Memory B cell (primary cell): ENCODE measurements at regions not wholly inside any gene's neighbourhood (a gene's known extent, or its start where the extent isn't known, plus 50 kb on each side); places are given as distances from the start of the nearest gene placed in this dataset.

Source experiments
- ATAC-seq: fragments of 150-1000 bp; cut with Tn5 transposase; 2 replicates; pipeline ENCODE4 v1.10.0; 2021; ENCODE audit warnings: low read depth, mild to moderate bottlenecking, moderate library complexity
- DNase-seq, 2 donors: peaks; one replicate each; pipeline ENCODE4 v3.0.0; 2022; ENCODE audit warnings: low spot score in 2 of 2
- H3K27ac Mint-ChIP-seq: one replicate; pipeline ENCODE4 v1.8.0; 2022; ENCODE audit warnings: mild to moderate bottlenecking, moderate library complexity, mixed read lengths
- H3K27me3 Mint-ChIP-seq: one replicate; pipeline ENCODE4 v1.8.0; 2022; ENCODE audit warnings: mixed read lengths
- H3K36me3 Mint-ChIP-seq: one replicate; pipeline ENCODE4 v1.8.0; 2022; ENCODE audit warnings: mild to moderate bottlenecking, mixed read lengths
- H3K4me1 Mint-ChIP-seq: one replicate; pipeline ENCODE4 v1.8.0; 2022; ENCODE audit warnings: mixed read lengths
- H3K4me3 Mint-ChIP-seq: one replicate; pipeline ENCODE4 v1.8.0; 2022; ENCODE audit warnings: mild to moderate bottlenecking, moderate library complexity, mixed read lengths
- H3K9me3 Mint-ChIP-seq: one replicate; pipeline ENCODE4 v1.8.0; 2022; ENCODE audit warnings: mixed read lengths

DNA sequence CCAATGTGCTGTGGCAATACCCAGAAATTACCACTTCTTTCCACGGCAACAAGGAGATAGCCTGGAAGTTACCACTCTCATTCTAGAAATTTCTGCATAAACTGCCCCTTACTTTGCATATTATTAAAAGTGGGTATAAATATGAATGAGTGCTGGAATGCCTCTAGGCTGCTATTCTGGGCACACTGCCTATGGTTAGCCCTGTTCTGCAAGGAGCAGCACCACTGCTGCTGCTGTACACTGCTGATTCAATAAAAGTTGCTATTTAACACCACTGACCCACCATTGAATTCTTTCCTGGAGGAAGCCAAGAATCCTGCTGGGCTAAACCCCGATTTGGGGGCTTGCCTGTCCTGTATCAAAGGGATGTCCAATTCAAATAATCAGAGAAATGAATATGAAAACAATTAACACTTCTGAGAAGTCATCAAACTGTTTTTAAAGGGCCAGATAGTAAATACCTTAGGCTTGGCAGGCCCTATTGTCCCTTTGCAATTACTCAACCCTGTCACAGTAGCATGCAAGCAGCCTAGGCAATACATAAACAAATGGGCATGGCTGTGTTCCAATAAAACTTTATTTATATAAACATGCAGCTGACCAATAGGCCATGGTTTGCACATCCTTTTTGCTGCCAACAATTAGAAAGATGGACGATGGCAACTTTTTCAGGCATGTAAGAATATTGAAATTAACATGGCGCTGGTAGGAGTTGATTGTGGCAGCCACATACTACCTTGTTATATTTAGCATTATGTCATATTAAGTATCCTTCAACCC is 369.4 kb upstream of the B3GALT2 start:
- Mint-ChIP-seq H3K9me3 (no peaks in the 10 kb centered on the region), H3K4me1 (peaks cover 4% of the 10 kb centered on the region), H3K36me3 (no peaks in the 10 kb centered on the region), H3K27ac (no peak overlapping the region), H3K27me3 (no peaks in the 10 kb centered on the region), H3K4me3 (no peak overlapping the region)
- ATAC-seq (no peak), DNase-seq (no peak)

DNA sequence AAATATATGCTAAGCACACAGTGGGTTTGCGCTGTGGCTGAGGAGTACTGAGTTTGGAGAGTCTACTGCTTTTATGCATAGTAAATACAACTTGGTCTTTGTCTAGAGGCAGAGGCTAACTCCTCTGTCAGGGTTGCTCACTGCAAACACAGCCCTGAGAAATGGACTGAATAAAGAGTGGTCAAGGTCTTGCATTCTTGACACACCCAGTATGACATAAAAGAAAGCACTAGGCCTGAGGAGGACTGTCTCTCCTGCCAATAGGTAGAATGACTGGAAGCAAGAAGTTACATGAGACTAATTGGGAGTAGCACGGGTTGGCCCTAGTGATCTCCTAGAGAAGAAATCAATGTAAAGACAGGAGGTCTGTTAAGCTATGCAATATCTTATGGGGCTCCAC is 367.2 kb upstream of the B3GALT2 start:
- no peak for DNase-seq
- ATAC-seq = no peak
- peaks cover 1% of the 10 kb centered on the region for H3K4me1 Mint-ChIP-seq

DNA sequence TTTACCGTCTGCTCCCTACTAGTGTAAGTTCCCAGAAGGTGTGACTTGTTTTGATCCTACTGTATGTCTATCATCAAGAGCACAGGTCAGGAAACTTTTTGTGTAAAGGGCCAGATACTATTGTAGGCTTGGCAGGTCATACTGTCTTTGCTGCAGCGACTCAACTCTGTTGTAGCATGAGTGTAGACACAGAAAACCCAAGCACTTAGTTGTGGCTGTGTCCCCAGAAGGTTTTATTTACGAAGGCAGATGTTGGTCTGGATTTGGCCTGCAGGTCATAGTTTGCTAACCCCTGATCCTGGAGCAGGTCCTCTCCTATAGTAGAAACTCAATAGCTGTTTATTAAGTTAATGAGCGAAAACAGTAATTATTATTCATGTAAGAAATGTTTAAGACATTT is 365.9 kb upstream of the B3GALT2 start:
- no peak for DNase-seq
- ATAC-seq = no peak
- H3K27ac Mint-ChIP-seq = no peak overlapping the region
- no peaks in the 10 kb centered on the region for H3K27me3 Mint-ChIP-seq
- no peaks in the 10 kb centered on the region for H3K36me3 Mint-ChIP-seq
- no peaks in the 10 kb centered on the region for H3K4me1 Mint-ChIP-seq
- no peak overlapping the region for H3K4me3 Mint-ChIP-seq
- H3K9me3 Mint-ChIP-seq = no peaks in the 10 kb centered on the region

More for the DNA sequence above, 367.2 kb upstream of the B3GALT2 start:
- H3K36me3 Mint-ChIP-seq = no peaks in the 10 kb centered on the region
- no peak overlapping the region for H3K4me3 Mint-ChIP-seq
- no peak overlapping the region for H3K27ac Mint-ChIP-seq
- H3K9me3 Mint-ChIP-seq = no peaks in the 10 kb centered on the region
- H3K27me3 Mint-ChIP-seq = no peaks in the 10 kb centered on the region

DNA sequence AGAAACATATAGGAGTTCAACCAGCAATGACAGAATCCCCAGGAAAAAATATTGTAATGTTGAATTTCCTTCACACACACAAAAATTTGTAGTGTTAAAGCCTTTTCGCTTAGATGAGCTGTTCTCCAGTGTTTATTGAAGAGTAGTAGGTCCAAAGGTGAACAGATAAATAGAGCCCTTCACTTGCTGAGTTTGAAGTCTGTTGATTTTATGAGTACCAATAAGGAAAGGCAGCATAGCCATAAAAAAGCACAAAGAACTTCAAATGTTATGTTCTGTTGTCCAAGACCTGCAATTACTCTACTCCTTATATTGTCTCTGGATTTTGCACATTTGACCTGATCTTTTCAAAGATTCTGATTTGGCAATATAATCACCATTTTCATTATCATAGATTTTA is 362.7 kb upstream of the B3GALT2 start:
- no peaks in the 10 kb centered on the region for H3K36me3 Mint-ChIP-seq
- H3K4me3 Mint-ChIP-seq = no peak overlapping the region
- H3K9me3 Mint-ChIP-seq = no peaks in the 10 kb centered on the region
- H3K4me1 Mint-ChIP-seq = no peaks in the 10 kb centered on the region
- H3K27ac Mint-ChIP-seq = no peak overlapping the region
- DNase-seq (no peak), ATAC-seq (no peak)
- H3K27me3 Mint-ChIP-seq = no peaks in the 10 kb centered on the region

DNA sequence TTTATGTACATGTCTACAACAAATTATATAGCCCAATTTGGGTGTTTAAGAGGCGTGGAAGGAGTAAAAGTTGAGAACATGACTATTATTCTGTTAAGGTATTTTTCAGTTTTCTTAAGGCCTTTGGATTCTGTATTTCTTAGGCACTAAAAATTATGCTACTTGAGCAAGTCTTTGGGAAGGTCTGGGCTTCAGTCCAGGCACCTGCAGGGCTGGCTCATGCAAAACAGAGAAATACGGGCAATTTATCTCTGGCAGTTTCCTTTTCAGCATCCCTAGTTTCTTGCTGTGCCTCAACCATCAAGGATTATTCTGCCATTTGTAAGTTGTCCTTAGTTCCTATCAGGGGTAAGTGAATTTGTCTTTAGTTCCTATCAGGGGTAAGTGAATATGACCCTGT is 358.8 kb upstream of the B3GALT2 start:
- no peak for DNase-seq
- no peaks in the 10 kb centered on the region for H3K27me3 Mint-ChIP-seq
- no peak for ATAC-seq
- H3K27ac Mint-ChIP-seq = no peak overlapping the region
- H3K4me1 Mint-ChIP-seq = peaks cover 11% of the 10 kb centered on the region
- no peak overlapping the region for H3K4me3 Mint-ChIP-seq
- H3K9me3 Mint-ChIP-seq = no peaks in the 10 kb centered on the region
- H3K36me3 Mint-ChIP-seq = no peaks in the 10 kb centered on the region

DNA sequence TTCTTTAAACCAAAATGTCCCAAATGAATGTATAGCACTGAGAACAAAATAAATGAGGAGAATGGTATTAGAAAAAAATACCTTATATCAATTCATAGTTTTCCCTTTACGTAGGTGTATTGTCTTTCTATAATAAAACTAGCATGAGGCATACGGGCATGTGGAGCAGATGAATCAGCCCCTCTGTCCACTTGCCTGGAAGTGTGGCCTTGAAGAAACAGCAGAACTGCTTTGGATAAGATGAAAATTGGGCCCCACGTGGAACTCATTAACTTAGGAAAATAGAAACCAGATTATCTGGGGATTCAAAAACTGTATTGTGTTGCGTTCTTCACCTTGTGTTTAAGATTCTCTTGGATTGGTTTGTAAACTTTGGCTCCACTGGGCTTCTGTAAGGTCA is 356.8 kb upstream of the B3GALT2 start:
- no peak overlapping the region for H3K27ac Mint-ChIP-seq
- no peaks in the 10 kb centered on the region for H3K36me3 Mint-ChIP-seq
- DNase-seq = no peak
- H3K9me3 Mint-ChIP-seq = no peaks in the 10 kb centered on the region
- ATAC-seq = no peak
- H3K27me3 Mint-ChIP-seq = no peaks in the 10 kb centered on the region
- no peak overlapping the region for H3K4me3 Mint-ChIP-seq
- peaks cover 19% of the 10 kb centered on the region for H3K4me1 Mint-ChIP-seq

DNA sequence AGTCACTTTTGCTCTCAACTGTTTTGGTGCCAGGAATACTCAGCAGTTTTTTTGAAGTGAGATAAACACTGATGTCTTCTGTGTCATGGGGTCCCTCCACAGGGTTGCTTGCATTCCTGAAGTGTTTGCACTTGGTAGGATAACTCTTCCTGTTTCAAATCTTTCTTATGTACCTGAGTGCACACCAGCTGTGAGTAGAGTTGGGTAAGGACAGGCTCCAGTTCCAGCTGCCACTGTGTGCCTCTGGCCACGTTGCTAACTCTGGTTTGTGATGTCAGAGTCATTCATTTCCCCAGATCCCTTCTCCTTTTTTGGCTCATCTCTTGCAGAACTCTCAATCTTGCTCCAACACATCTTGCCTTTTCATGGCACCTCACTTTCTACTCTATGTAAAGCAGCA is 356.3 kb upstream of the B3GALT2 start:
- ATAC-seq = no peak
- no peak for DNase-seq
- H3K4me1 Mint-ChIP-seq = peaks cover 19% of the 10 kb centered on the region
- no peak overlapping the region for H3K4me3 Mint-ChIP-seq
- no peaks in the 10 kb centered on the region for H3K36me3 Mint-ChIP-seq
- H3K9me3 Mint-ChIP-seq = no peaks in the 10 kb centered on the region
- H3K27ac Mint-ChIP-seq = no peak overlapping the region
- H3K27me3 Mint-ChIP-seq = no peaks in the 10 kb centered on the region

DNA sequence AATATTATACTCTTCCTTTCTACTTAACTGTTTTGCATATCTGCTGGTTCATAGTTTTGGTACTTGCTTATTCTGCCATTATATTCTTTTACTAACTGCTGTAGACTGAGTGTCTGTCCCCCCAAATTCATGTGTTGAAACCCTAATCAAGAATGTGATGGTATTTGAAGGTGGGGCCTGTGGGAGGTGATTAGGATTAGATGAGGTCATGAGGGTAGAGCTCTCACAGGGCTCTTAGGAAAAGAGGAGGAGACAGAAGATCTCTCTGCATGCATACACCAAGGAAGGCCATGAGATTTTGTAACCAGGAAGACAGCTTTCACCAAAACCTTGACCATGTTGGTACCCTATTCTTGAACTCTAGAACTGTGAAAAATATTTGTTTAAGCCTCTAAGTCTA is 354.1 kb upstream of the B3GALT2 start:
- Mint-ChIP-seq H3K27me3 (no peaks in the 10 kb centered on the region), H3K4me3 (peak overlapping the region; percentile 86), H3K36me3 (no peaks in the 10 kb centered on the region), H3K4me1 (peaks cover 21% of the 10 kb centered on the region), H3K27ac (peak overlapping the region; percentile 90), H3K9me3 (no peaks in the 10 kb centered on the region)
- ATAC-seq (no peak), DNase-seq (no peak)

DNA sequence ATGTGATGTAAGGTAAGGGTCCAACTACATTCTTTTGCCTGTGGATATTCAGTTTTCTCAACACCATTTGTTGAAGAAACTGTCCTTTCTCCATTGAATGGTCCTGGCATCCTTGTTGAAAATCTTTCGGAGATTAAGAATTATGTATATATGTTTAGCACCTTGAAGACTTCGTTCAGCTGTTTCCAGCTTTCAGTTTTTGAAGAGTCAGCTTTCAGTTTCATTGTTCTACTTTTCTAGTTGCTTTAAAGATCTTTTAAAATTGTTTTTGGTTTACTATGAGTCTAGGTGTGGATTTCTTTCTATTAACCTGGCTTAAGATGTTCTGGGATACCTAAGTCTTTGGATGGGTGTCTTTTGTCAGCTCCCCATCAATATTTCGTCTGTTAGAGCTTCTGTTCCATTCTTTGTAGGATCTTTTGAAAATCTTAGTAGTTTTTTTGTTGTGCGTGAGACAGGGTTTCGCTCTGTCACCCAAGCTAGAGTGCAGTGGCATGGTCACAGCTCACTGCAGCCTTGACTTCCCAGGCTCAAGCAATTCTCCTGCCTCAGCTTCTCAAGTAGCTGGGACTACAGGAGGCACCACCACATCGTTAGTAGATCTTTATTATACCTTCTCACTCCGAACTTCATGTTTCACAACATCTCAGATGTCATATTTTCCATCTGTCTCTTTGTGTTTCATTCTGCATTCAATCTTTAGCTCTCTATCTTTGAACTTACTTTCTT is 353.5 kb upstream of the B3GALT2 start:
- peak; percentile 45 for ATAC-seq
- Mint-ChIP-seq H3K4me3 (peak overlapping the region; percentile 86), H3K36me3 (no peaks in the 10 kb centered on the region), H3K4me1 (peaks cover 21% of the 10 kb centered on the region), H3K27me3 (no peaks in the 10 kb centered on the region), H3K9me3 (no peaks in the 10 kb centered on the region), H3K27ac (peak overlapping the region; percentile 90)
- no peak for DNase-seq

DNA sequence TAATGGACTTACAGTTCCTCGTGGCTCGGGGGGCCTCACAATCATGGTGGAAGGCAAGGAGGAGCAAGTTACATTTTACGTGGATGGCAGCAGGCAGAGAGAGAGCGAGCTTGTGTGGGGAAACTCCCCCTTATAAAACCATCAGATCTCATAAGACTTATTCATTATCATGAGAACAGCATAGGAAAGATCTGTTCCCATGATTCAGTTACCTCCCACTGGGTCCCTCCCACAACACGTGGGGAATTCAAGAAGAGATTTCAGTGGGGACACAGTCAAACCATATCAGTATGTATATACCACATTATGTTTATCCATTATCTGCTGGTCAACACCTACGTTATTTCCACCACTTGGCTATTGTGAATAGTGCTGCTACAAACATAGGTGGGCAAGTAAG is 352.3 kb upstream of the B3GALT2 start:
- DNase-seq (no peak), ATAC-seq (no peak)
- H3K4me3 Mint-ChIP-seq = peak overlapping the region; percentile 55
- no peak overlapping the region for H3K27ac Mint-ChIP-seq
- H3K9me3 Mint-ChIP-seq = no peaks in the 10 kb centered on the region
- H3K27me3 Mint-ChIP-seq = no peaks in the 10 kb centered on the region
- peaks cover 21% of the 10 kb centered on the region for H3K4me1 Mint-ChIP-seq
- no peaks in the 10 kb centered on the region for H3K36me3 Mint-ChIP-seq

DNA sequence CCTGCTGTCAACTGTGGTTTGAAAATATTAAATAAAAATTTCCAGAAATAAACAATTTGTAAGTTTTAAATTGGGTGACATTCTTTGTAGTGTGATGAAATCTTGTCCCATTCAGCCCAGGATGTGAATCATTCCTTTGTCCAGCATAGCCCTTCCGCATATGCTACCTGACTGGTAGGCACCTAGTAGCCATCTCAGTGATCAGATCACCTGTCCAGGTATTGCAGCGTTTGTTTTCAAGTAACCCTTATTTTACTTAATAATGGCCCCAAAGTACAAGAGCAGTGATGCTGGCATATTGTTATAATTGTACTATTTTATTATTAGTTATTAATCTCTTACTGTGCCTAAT is 351.6 kb upstream of the B3GALT2 start:
- Mint-ChIP-seq H3K27me3 (no peaks in the 10 kb centered on the region), H3K36me3 (no peaks in the 10 kb centered on the region), H3K4me1 (peaks cover 21% of the 10 kb centered on the region), H3K4me3 (no peak overlapping the region), H3K27ac (no peak overlapping the region), H3K9me3 (no peaks in the 10 kb centered on the region)
- no peak for DNase-seq
- ATAC-seq = no peak

DNA sequence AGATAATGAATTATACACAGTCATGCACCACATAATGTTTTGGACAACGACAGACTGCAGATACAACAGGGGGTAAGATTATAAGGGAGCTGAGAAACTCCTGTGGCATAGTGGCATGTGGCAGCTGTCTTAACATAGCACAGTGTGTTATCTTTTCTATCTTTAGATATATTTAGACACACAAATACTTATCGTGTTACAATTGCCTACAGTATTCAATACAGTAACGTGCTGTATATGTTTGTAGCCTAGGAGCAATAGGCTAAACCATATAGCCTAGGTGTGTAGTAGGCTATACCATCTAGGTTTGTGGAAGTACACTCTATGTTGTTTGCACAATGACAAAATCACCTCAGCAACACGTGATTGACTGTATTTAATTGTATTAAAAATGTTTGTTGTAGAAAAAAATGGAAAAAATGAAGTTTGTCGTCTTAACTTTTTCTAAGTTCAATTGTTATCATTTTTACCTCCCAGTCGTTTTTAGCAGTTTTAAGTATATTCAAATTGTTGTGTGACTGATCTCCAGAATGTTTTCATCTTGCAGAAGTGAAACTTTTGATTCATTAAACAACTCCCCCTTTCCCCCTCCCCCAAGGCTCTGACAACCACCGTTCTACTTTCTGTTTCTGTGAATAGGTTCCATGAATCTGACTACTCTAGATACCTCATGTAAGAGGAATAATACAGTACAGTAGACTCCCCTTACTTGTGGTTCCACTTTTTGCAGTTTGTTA is 351.0 kb upstream of the B3GALT2 start:
- Mint-ChIP-seq H3K27me3 (no peaks in the 10 kb centered on the region), H3K36me3 (no peaks in the 10 kb centered on the region), H3K4me1 (peaks cover 17% of the 10 kb centered on the region), H3K4me3 (peak overlapping the region; percentile 59), H3K9me3 (no peaks in the 10 kb centered on the region), H3K27ac (no peak overlapping the region)
- peak; percentile 48 to 71 for DNase-seq
- ATAC-seq = peak; percentile 95

DNA sequence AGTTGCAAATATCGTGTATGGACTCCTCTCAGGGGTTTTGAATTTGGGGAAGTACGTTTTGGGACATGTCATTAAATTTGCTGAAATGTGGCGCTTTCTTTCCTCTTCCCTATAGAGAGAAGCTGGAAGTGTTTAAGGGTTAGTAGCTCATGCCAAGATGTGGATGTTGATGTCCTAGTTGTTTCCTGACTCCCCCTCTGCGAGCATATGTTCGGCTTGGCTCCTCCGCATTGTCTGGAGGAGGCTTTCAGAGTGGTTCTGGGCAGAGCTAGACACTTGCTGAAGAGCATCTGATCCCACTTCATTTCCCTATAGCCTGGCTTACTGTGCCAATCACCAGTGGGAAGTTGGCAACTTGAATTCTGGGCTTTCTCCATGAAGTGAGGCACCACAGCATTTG is 347.4 kb upstream of the B3GALT2 start:
- no peak overlapping the region for H3K4me3 Mint-ChIP-seq
- ATAC-seq (no peak), DNase-seq (no peak)
- H3K27ac Mint-ChIP-seq = no peak overlapping the region
- H3K4me1 Mint-ChIP-seq = peaks cover 5% of the 10 kb centered on the region
- no peaks in the 10 kb centered on the region for H3K27me3 Mint-ChIP-seq
- H3K36me3 Mint-ChIP-seq = no peaks in the 10 kb centered on the region
- H3K9me3 Mint-ChIP-seq = peaks cover 1% of the 10 kb centered on the region

DNA sequence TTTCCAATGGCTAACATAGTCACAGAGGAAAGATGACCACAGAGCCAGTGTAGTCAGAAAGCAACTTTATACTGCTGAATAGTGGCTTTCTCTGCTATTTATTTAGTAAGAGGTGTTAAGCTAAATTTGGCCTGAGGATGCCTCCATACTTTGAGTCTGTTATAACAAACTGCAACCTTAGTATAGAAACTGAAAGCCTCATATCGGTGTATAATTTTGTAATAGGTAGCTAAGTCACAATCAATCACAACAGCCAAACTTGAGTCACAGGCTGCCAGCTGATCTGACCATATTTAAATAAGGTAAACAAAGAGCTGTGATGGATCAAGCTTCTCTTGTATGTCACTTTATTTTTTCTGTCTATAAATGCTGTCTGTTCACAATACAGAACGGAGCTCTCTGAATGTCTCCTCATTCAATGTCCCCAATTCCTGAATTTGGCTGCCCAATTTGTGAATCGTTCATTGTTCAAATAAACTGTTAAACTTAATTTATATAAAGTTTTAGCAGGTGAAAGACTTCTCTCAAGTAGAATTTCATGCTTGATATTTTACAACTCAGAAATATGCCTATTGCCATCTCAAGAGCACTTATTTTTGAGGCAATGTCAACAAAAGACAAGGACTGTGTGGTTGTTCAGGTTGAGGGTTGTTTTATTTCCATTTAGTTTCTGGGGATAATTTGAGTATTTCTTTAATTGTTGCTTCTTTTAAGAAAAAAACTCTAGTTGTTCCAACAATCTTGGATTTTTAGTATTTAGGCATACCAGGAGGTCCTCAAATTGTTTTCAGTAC is 339.7 kb upstream of the B3GALT2 start:
- DNase-seq = no peak
- Mint-ChIP-seq H3K9me3 (no peaks in the 10 kb centered on the region), H3K27me3 (peaks cover 5% of the 10 kb centered on the region), H3K4me3 (no peak overlapping the region), H3K4me1 (peaks cover 2% of the 10 kb centered on the region), H3K36me3 (no peaks in the 10 kb centered on the region), H3K27ac (no peak overlapping the region)
- ATAC-seq = no peak
